ENCODE measurements at regions not wholly inside any gene's neighbourhood (a gene's known extent, or its start where the extent isn't known, plus 50 kb on each side); places are given as distances from the start of the nearest gene placed in this dataset.
"Not testable (repeated sequence)": the region's sequence is repeated elsewhere in the genome, so short reads cannot be mapped to it uniquely, and the experiment has no call there.

DNA sequence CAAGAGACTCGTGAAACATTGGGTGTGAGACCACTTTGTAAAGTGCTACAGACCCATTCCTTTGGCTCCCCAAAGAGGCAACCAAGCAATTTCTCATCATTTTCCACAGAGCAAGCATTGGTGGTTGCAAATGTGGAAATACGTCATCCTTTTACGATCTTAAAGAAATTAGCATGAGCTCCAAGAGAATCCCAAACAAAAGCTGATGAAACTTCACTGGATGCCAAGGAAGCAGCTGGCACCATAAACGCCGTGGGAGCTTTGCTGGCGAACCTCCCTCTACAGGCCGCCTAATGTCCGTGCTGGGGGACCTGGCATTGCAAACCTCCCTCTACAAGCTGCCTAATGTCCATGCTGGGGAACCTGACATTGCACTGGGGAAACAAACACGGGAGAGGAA is 432.4 kb downstream of the ACTL7B start:
- no peak for DNase-seq (ENCODE audit: low read depth in 1 of 2, low spot score in 1 of 2)

DNA sequence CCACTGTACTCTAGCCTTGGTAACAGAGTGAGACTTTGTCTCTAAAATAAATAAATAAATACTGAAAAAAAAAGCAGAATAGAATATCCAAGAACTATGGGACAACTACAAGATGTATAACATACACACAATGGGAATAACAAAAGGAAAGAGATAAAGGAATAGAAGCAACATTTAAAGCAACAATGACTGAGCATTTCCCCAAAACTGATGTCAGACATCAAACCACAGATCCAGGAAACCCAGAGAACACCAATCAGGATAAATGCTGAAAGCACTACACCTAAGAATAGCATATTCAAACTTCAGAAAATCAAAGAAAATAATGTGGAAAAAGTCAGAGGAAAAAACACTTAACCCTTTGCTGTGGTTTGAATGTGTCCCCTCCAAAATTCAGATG is 436.4 kb downstream of the ACTL7B start:
- DNase-seq (ENCODE audit: low read depth in 1 of 2, low spot score in 1 of 2) = no peak

DNA sequence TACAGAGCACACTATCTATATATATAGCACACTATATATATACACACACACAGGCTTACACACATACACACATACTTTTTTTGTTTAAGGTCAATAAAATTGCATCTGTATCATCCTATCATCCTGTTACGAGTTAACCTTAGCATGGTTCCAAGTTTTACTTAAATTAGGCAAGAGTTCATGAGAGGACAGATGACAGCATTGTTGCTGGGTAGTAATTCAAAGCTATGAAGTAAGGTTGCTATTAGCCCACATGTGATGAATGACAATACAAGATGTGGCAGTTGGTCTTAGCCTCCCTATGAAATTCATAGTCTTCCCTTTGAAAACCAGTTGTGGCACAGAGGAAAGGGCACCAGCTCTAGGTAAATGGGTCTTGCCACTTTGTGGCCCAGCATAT is 438.1 kb downstream of the ACTL7B start:
- no peak for DNase-seq (ENCODE audit: low read depth in 1 of 2, low spot score in 1 of 2)

DNA sequence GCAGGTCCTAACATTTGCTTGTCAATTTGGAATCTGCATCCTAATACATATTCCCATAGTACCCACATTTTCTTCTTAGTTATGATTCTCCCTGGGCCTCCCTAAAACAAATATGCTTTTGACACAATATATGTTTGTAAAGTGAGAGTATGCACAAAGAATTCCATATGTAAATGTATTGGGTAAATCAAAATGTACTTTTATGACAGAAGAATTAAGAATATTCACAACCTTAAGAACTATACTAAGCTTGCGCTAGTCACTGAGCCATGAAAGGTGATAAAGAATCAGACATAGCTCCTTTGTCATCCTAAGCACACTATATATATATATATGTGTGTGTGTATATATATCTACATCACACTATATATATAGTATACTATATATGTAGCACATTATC is 438.5 kb downstream of the ACTL7B start:
- DNase-seq (ENCODE audit: low read depth in 1 of 2, low spot score in 1 of 2) = no peak

DNA sequence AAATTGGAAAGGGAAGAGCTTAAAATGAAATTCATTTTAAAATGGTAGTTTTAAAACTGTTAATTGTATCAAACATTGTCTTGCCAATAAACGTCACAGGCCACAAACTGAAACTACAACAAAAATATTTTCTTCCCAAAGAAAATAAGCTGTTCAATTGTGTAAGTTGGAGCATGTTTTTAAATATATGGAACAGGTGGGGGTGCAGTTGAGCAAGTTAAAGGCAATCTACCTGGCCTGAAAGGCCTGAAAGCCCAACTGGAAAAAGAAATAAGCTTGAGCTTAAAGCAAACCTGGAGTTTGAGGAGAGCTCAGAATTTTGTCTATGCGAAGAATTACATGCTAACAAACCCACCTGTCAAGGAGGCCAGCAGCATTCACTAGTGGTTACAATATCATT is 439.5 kb downstream of the ACTL7B start:
- DNase-seq (ENCODE audit: low read depth in 1 of 2, low spot score in 1 of 2) = no peak

DNA sequence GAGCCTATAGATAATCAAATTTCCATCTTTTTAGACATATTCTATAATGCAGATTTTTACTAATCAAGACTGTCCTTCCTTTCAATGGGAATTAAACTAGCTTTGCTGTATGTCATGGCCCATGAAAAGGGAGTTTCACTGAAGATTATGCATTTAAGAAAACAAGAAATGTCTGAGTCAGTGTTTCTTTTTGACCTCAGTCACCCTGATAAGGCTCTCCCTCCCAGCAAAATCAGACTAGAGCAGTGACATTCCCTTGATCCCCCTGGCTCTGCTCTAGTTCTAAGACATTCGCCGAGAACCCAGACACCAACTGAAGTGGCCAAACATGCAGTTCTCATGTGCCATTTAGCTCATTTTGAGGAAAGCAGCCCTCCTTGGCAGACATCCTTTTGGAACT is 442.0 kb downstream of the ACTL7B start:
- no peak for DNase-seq (ENCODE audit: low read depth in 1 of 2, low spot score in 1 of 2)

DNA sequence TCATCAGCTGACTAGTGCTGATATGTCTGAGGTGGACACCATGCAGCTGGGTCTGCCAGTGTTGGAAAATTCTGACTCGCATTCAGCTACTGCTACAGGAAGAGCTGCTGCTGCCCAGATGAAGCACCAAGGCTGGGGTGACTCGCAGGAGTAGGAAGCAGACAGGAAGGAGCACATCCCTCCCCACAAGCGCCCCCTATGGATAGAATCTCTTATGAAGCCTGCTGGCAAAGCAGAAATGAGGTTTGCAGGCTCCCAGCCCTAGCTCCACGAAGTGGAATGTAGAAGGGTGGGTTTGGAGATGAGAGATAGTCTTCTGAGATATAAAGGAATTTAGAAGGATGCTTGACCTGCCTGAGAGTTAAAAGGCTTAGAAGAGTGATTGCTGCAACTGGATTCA is 443.0 kb downstream of the ACTL7B start:
- no peak for DNase-seq (ENCODE audit: low read depth in 1 of 2, low spot score in 1 of 2)

DNA sequence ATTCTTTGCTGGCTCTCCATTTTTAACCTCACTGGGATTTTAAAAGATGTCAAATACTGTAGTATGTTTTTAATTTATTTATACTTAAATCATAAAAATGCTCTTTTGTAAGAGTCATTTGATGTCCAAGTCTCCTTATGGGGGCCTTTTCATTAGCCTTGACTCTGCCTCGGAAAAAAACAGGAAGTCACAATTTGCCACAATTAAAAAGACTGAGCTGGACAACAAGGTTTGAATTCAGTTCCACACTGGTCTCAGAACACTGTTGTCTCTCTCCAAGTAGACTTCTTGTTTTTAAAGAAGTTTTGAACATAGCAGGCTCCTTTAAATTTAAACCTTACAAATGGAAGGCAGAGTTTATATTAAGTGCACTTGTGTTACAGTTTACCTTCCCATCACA is 444.2 kb downstream of the ACTL7B start:
- no peak for DNase-seq (ENCODE audit: low read depth in 1 of 2, low spot score in 1 of 2)

DNA sequence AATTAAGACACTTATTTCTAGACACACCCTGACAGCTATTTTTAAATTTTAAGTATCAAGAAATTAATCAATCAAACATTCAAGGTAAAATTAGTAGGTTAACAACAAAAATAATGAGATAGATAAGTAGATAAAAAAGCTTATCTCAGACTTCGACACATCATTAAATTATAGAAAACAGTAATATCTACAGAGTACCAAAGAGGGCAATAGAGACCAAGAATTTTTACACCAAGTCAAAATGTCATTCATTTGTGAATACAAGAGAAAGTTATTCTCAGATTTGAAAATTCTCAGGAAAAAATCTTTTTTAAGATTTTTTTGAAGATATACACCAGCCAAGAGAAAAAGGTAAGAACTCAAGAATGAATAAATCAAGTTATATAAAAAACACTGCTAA is 445.6 kb downstream of the ACTL7B start:
- no peak for DNase-seq (ENCODE audit: low read depth in 1 of 2, low spot score in 1 of 2)

DNA sequence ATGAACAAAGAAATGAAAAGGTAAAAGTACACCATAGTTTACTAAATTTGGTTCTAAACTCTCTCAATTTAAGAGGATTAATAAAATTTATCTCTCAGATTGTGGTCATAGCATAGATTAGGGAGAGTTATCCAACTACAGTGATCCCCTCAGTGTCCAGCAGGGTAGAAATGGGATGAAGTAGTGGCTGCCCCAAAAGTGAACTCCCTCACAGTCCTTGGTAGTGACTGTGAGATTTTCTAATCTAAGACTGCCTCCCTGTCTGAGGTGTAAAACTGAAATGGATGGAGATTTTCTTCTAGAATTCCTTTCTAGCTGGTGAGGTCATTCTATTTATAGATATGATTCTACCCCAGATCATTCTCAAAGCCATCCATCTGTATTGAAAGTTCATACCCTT is 455.5 kb downstream of the ACTL7B start:
- no peak for DNase-seq (ENCODE audit: low read depth in 1 of 2, low spot score in 1 of 2)

DNA sequence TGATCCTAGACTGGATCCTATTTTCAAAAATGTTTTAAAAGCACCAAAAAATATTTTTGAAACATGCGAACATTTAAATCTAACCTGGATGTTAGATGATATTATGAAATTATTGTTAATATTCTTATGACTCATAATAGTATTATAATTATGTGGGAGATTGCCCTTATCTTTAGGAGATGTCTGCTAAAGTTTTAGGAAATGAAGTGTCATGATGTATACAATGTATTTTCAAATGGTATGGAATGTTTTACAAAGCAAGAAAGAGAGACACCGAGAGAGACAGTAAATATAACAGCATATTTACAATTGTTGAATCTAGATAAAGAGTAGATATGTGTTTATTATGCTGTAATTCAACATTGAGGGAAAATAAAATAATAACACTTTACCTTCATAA is 455.9 kb downstream of the ACTL7B start:
- no peak for DNase-seq (ENCODE audit: low read depth in 1 of 2, low spot score in 1 of 2)

DNA sequence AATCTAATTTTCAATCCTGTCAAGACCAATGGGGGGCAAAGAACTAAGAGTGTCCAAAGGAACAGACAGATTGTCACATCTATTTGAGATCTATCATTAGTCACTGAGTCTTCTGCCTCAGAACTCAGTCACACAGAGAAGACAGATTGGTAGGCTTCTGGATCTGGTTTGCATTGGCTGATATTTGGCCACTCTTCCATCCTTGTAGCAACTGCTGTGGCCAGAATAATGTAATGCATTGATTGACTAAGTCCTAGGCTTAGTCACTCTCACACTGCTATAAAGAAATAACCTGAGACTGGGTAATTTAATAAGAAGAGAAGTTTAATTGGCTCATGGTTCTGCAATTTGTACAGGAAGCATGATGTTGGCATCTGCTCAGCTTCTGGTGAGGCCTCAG is 458.5 kb downstream of the ACTL7B start:
- no peak for DNase-seq (ENCODE audit: low read depth in 1 of 2, low spot score in 1 of 2)

DNA sequence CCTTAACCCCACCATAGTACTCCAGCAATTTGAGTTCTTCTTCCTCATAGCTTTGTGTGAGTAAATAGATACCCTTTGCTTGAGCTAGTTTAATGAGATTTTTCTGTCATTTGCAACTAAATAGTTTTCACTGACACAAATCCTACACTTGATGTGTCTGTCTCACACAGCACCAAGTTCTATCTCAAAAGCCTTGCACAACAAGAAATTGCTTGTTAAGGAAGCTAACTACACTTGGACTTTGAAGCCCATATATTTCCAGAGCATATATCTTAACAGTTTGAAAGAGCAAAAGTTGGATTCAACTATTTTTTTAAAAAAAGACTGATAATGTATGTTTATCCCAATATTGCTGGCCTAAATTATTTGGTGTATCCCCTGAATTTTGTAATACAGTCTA is 459.2 kb downstream of the ACTL7B start:
- DNase-seq (ENCODE audit: low read depth in 1 of 2, low spot score in 1 of 2) = no peak

DNA sequence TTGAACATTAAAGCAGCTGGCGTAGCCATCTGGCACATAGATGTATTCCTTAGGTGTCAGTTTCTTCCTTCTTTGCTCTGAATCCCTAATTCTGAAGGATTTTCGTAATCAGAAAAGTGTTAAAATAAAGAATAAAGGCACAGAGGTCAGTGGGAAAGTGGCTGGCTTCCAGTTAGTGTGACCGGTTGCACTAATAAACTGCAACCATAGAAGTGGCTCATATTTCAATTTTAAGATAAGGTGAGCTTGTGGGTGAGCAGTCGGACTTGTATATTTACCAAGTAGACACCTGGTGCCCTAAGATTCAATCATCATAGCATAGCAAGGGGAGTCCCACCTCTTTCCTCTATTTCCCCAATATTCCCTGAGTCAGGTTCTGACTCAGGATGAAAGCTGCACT is 459.6 kb downstream of the ACTL7B start:
- no peak for DNase-seq (ENCODE audit: low read depth in 1 of 2, low spot score in 1 of 2)

DNA sequence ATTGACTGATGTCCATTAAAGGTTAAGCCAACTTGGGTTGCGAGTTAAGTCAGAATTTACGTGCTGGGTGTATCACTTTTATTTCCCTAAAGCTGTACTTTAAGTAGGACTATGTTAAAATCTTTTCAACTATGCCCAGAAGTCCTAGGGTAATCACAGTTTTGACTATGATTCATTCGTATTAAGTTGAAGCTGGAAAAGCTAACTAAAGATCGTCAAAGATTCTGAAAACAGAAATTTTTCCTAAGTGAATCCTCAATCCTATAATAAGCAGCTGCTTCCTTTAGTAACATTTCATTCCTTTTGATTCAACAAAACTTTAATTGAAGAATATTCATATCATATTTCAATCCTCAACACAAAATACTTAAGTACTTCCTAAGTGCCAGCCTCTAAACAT is 460.4 kb downstream of the ACTL7B start:
- DNase-seq (ENCODE audit: low read depth in 1 of 2, low spot score in 1 of 2) = no peak

DNA sequence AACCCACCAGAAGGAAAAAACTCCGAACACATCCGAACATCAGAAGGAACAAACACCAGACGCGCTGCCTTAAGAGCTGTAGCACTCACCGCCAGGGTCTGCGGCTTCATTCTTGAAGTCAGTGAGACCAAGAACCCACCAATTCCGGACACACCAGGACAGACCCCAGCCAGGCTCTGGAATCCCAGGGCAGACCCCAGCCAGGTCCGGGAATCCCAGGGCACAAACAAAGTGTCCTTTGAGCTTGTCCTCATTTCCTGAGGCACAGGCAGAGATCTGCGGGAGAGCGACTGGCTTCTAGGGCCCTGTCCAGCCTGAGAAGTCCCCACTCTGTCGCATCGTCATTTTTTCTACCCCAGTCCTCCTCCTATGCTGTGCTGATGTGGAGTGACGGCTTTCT is 461.1 kb downstream of the ACTL7B start:
- no peak for DNase-seq (ENCODE audit: low read depth in 1 of 2, low spot score in 1 of 2)

DNA sequence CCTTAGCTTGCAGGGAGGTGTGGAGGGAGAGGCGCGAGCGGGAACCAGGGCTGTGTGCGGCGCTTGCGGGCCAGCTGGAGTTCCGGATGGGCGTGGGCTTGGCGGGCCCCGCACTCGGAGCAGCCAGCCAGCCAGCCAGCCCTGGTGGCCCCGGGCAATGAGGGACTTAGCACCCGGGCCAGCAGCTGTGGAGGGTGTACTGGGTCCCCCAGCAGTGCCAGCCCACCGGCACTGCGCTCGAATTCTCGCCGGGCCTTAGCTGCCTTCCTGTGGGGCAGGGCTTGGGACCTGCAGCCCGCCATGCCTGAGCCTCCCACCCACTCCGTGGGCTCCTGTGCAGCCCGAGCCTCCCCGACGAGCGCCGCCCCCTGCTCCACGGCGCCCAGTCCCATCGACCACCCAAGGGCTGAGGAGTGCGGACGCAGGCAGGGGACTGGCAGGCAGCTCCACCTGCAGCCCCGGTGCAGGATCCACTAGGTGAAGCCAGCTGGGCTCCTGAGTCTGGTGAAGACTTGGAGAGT is 462.2 kb downstream of the ACTL7B start:
- not testable (repeated sequence) for DNase-seq (ENCODE audit: low read depth in 1 of 2, low spot score in 1 of 2)

DNA sequence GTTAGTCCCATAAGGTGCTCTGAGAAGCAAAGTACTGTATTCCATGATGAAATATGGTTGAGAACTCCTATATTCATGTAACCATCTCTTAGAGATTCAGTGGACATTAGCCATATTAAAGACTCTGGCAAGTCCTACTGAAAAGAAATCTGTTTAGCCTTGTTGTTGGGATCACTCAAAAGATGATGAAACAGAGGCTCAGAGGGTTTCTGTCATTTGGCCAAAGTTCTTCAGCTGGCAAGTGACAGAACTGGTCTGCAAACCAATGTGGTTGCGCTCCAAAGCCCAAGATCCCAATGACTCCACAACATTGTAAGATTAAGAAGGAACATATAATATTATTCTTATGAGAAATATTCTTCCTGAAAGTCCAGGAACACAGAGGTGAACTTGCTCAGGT is 462.9 kb downstream of the ACTL7B start:
- no peak for DNase-seq (ENCODE audit: low read depth in 1 of 2, low spot score in 1 of 2)

DNA sequence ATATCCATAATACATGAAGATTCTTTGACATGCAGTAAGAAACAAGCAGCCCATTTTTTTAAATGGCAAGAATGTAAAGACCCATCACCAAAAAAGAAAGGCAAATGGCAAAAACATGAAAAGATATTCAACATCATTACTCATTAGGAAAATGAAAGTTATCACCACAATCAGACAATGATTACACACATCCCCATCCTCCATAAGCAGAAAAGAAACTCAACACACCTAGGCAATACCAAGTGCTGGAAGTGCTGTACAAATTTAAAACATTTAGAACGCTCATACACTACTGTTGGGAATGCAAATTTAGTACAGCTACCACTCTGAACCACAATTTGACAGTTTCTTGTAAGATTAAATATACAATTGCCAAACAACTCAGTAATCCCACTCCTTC is 466.7 kb downstream of the ACTL7B start:
- DNase-seq (ENCODE audit: low read depth in 1 of 2, low spot score in 1 of 2) = no peak

DNA sequence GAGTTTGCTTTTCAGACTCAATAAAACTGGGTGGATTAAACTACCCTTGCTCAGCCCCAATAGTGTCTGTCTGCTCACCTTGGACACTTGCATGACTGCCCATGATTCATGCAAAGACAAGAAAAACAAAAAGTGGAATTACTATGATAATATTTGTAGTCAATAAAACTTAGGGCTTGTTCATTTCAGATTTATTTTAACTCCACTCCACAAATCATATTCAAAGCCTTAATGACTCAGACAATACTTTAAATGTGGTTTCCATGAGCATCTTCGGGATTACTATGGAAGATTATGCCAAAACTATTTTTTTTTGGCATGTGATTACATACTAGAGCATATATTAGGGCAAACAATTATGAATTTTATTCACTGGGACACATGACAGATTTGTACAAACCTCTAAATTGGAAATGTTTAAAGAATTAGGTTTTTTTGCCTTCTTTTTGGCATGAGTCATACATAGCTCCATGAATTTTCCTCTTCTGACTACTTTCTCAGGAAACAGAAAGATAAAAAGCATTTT is 468.9 kb downstream of the ACTL7B start:
- DNase-seq (ENCODE audit: low read depth in 1 of 2, low spot score in 1 of 2) = no peak

DNA sequence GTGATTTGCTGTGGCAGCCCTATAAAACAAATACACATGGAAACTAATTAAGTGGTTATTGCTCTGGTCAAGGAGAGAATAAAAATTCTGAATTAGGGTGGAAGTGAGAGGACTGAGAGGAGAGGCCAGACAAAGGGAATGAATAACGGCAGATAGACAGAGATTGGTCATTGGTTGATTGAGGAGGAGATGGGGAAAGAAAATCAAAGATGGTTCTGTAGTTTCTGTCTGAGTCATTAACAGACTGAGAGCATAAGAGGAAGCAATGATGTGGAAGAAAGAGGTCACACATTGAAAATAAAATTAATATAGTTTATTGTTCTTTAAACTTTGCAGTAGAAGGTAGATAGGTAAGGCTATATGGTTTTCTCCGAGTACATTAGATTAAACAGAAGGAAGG is 469.8 kb downstream of the ACTL7B start:
- DNase-seq (ENCODE audit: low read depth in 1 of 2, low spot score in 1 of 2) = no peak

DNA sequence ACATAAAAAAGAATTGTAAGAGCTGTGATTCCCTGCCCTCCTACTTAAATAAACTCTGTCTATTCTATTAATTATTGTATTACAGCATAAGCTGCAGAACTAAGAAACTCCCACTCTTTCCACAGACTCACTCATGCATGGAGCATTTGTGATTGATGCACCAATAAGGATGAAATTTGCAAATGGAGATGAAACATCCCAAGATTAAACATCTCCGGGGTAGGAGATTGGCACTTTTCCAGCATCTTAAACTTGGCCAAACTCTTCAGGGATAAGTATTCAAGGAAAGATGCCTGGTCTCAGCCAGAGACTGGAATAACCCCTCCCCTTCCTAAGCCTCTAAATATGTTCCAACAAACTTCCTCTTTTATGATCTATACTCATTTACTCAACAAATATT is 472.0 kb downstream of the ACTL7B start:
- no peak for DNase-seq (ENCODE audit: low read depth in 1 of 2, low spot score in 1 of 2)

DNA sequence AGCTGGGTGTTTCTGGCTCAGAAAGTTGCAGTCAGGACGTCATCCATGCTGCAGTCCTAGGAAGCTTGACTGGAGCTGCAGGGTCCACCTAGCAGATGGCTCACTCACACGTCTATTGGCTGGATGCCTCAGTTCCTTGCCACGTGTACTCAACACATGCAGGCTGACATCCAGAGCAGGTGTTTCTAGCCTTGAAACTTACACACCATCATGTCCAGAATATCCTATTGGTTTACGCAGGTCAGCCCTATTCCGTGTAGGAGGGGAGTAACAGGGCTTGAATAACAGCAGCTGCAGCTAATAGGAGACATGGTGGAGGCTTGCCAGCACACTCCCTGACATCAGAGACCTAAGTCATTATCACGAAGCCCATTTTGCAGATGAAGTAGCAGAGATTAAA is 473.5 kb downstream of the ACTL7B start:
- DNase-seq (ENCODE audit: low read depth in 1 of 2, low spot score in 1 of 2) = no peak

DNA sequence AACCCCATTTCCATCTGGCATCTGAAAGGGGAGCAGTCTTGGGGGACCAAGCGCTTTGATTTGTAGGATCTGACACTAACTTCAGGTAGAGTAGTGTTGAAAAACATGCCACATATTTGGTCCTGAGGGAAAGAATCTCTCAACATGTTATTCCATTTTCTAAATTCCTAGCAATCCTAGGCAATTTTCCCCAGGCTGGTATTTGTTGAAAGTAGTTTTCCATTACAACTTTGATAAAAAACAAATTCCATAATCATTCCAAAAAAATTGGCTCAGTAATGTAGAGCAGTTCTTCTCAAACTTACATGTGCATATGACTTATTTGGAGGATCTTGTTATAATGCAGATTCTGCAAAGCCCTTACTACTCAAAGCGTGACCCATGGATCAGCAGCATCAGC is 477.9 kb downstream of the ACTL7B start:
- DNase-seq (ENCODE audit: low read depth in 1 of 2, low spot score in 1 of 2) = no peak

Measured in activated CD4-positive, alpha-beta T cell treated with anti-CD3 and anti-CD28 coated beads, Interleukin-2, amount 50 U/mL, for 24 hours (primary cell).